Loucy (cell line): ENCODE measurements at regions not wholly inside any gene's neighbourhood (a gene's known extent, or its start where the extent isn't known, plus 50 kb on each side); places are given as distances from the start of the nearest gene placed in this dataset.

ENCODE experiments used
- H2AFZ ChIP-seq: fragments of 200-600 bp; sonication (generic); 2 replicates; pipeline ENCODE4 v1.6.0; 2016; ENCODE audit warnings: antibody characterized with exemption, mild to moderate bottlenecking, low read length, moderate library complexity
- H3F3A ChIP-seq: fragments of 200-600 bp; 2 replicates; pipeline ENCODE4 v1.6.0; 2016; ENCODE audit warnings: antibody characterized with exemption, low read depth, mild to moderate bottlenecking
- H3K27me3 ChIP-seq: fragments of 200-600 bp; sonication (generic); 2 replicates; pipeline ENCODE4 v1.6.1; 2014; ENCODE audit warnings: low read length, mild to moderate bottlenecking; ENCODE audit not compliant: insufficient read depth, poor library complexity, severe bottlenecking
- H3K36me3 ChIP-seq: fragments of 200-600 bp; sonication (generic); 2 replicates; pipeline ENCODE4 v1.6.1; 2016; ENCODE audit warnings: low read length; ENCODE audit not compliant: insufficient read depth
- H3K4me1 ChIP-seq: fragments of 200-600 bp; sonication (generic); 2 replicates; pipeline ENCODE4 v1.5.1; 2014; ENCODE audit warnings: low read length, mild to moderate bottlenecking; ENCODE audit not compliant: insufficient read depth, poor library complexity, severe bottlenecking
- H3K4me2 ChIP-seq: fragments of 200-600 bp; sonication (generic); 2 replicates; pipeline ENCODE4 v1.6.0; 2014; ENCODE audit warnings: antibody characterized with exemption, low read length, low read depth, mild to moderate bottlenecking; ENCODE audit not compliant: poor library complexity, severe bottlenecking
- H3K4me3 ChIP-seq: fragments of 200-600 bp; sonication (generic); 2 replicates; pipeline ENCODE4 v1.5.1; 2014; ENCODE audit warnings: low read length, mild to moderate bottlenecking, mixed read lengths; ENCODE audit not compliant: poor library complexity, severe bottlenecking
- H3K79me2 ChIP-seq: fragments of 200-600 bp; sonication (generic); 2 replicates; pipeline ENCODE4 v1.6.1; 2014; ENCODE audit warnings: low read length; ENCODE audit not compliant: insufficient read depth
- H3K9ac ChIP-seq: fragments of 200-600 bp; sonication (generic); 2 replicates; pipeline ENCODE4 v1.6.0; 2014; ENCODE audit warnings: mild to moderate bottlenecking, low read depth, low read length, moderate library complexity; ENCODE audit not compliant: poor library complexity, severe bottlenecking
- H3K9me2 ChIP-seq: fragments of 200-600 bp; sonication (generic); replicated peaks from 2 replicates; pipeline ENCODE4 v1.6.1; 2016; ENCODE audit warnings: low read depth, low read length, mixed read lengths
- H3K9me3 ChIP-seq: fragments of 200-600 bp; sonication (generic); 2 replicates; pipeline ENCODE4 v1.6.1; 2014; ENCODE audit warnings: mild to moderate bottlenecking, antibody characterized with exemption, low read length, low read depth; ENCODE audit not compliant: insufficient read depth
- H4K20me1 ChIP-seq: fragments of 200-600 bp; sonication (generic); 2 replicates; pipeline ENCODE4 v1.6.0; 2014; ENCODE audit warnings: antibody characterized with exemption, low read length, mild to moderate bottlenecking; ENCODE audit not compliant: insufficient read depth, poor library complexity, severe bottlenecking
- CTCF ChIP-seq: fragments of 200-600 bp; sonication (generic); conservative IDR thresholded peaks from 2 replicates; pipeline ENCODE4 v1.5.1; 2014; ENCODE audit warnings: mild to moderate bottlenecking, antibody characterized with exemption, low read length
- EZH2phosphoT487 ChIP-seq: fragments of 200-600 bp; IDR thresholded peaks from 2 replicates; pipeline ENCODE4 v1.6.1; 2018; ENCODE audit warnings: antibody characterized with exemption, mild to moderate bottlenecking, moderate library complexity, borderline replicate concordance

GRCh38 chr14:53626761-53627160 lies 329.9 kb downstream of the BMP4 start:
- H3K79me2 ChIP-seq = no peaks in the 10 kb centered on the region
- no peak overlapping the region for H3K4me2 ChIP-seq
- H3F3A ChIP-seq = no peaks in the 10 kb centered on the region
- H3K9me3 ChIP-seq = no peaks in the 10 kb centered on the region
- H3K9ac ChIP-seq = no peak overlapping the region
- H3K36me3 ChIP-seq = no peaks in the 10 kb centered on the region
- no peak overlapping the region for H2AFZ ChIP-seq
- H3K9me2 ChIP-seq = no peaks in the 10 kb centered on the region
- no peaks in the 10 kb centered on the region for H4K20me1 ChIP-seq
- no peaks in the 10 kb centered on the region for H3K27me3 ChIP-seq
- H3K4me3 ChIP-seq = no peak overlapping the region
- no peaks in the 10 kb centered on the region for H3K4me1 ChIP-seq
- no peak for TF ChIP-seq EZH2phosphoT487
- TF ChIP-seq CTCF = no peak

GRCh38 chr14:53622447-53622846 lies 334.2 kb downstream of the BMP4 start:
- no peaks in the 10 kb centered on the region for H3K27me3 ChIP-seq
- H3K9ac ChIP-seq = no peak overlapping the region
- no peaks in the 10 kb centered on the region for H3K36me3 ChIP-seq

GRCh38 chr14:53621921-53622320 lies 334.7 kb downstream of the BMP4 start:
- H4K20me1 ChIP-seq = no peaks in the 10 kb centered on the region

More at GRCh38 chr14:53622447-53622846, 334.2 kb downstream of the BMP4 start:
- TF ChIP-seq CTCF (no peak), EZH2phosphoT487 (no peak)
- H2AFZ ChIP-seq = no peak overlapping the region
- H3K4me2 ChIP-seq = no peak overlapping the region
- no peaks in the 10 kb centered on the region for H3K9me2 ChIP-seq
- H3K79me2 ChIP-seq = no peaks in the 10 kb centered on the region
- no peak overlapping the region for H3K4me3 ChIP-seq
- H3F3A ChIP-seq = no peaks in the 10 kb centered on the region
- no peaks in the 10 kb centered on the region for H4K20me1 ChIP-seq
- no peaks in the 10 kb centered on the region for H3K9me3 ChIP-seq
- no peaks in the 10 kb centered on the region for H3K4me1 ChIP-seq

More at GRCh38 chr14:53621921-53622320, 334.7 kb downstream of the BMP4 start:
- Histone ChIP-seq H3K9me2 (no peaks in the 10 kb centered on the region), H3K79me2 (no peaks in the 10 kb centered on the region), H3K4me2 (no peak overlapping the region), H3K4me1 (no peaks in the 10 kb centered on the region), H3K9me3 (no peaks in the 10 kb centered on the region), H3K4me3 (no peak overlapping the region), H3K27me3 (no peaks in the 10 kb centered on the region), H3K9ac (no peak overlapping the region), H3F3A (no peaks in the 10 kb centered on the region), H2AFZ (no peak overlapping the region), H3K36me3 (no peaks in the 10 kb centered on the region)
- TF ChIP-seq EZH2phosphoT487 (no peak), CTCF (no peak)
